A549 (cell line): ENCODE measurements at regions not wholly inside any gene's neighbourhood (a gene's known extent, or its start where the extent isn't known, plus 50 kb on each side); places are given as distances from the start of the nearest gene placed in this dataset.
A peak's percentile ranks its signal among the peaks of the same experiment; 100 is the strongest.

Experiments
- ATAC-seq, 2 experiments: fragments of 200-7000 bp in 1 of 2; fragments of >200 bp in 1 of 2; cut with Nextera tagmentation in 1 of 2; cut with Tn5 transposase in 1 of 2; 3 replicates each; pipeline versions ENCODE4 v1.8.0 to v1.9.1; 2018 to 2020; ENCODE audit warnings: mild to moderate bottlenecking in 1 of 2, moderate library complexity in 1 of 2
- CTCF ChIA-PET: fragments of 300-600 bp; sonication (Branson Sonifier 250); formaldehyde crosslinking; extraction: SDS; loops from one replicate; lab custom pipeline; 2021; ENCODE audit warnings: antibody characterized with exemption, inconsistent platforms; lab: Yijun Ruan, JAX
- POLR2A ChIA-PET: fragments of 350-600 bp; formaldehyde crosslinking; extraction: SDS; loops from one replicate; lab custom pipeline; 2021; ENCODE audit warnings: antibody characterized with exemption, inconsistent platforms; lab: Yijun Ruan, JAX
- DNase-seq, 2 experiments: peaks; one replicate each; pipeline versions ENCODE4 v3.0.0 to v3.0.0-alpha.2; 2011 to 2016; ENCODE audit warnings: low read depth in 1 of 2, low spot score in 1 of 2
- FAIRE-seq: peaks from 2 replicates; lab custom pipeline; 2011; peaks lifted over from hg19 to GRCh38; lab: Jason Lieb, UNC
- H3K27ac ChIP-seq, 2 experiments: fragments of >200 bp; sonication (Bioruptor Twin); formaldehyde crosslinking; 3 replicates each; pipeline ENCODE4 v1.5.1; 2016 to 2017
- H3K4me1 ChIP-seq: fragments of >200 bp; sonication (Bioruptor Twin); formaldehyde crosslinking; 3 replicates; pipeline ENCODE4 v1.6.1; 2016
- H3K4me2 ChIP-seq: fragments of >200 bp; sonication (Bioruptor Twin); formaldehyde crosslinking; 3 replicates; pipeline ENCODE4 v1.6.1; 2016
- H3K4me3 ChIP-seq: fragments of >200 bp; sonication (Bioruptor Twin); formaldehyde crosslinking; 3 replicates; pipeline ENCODE4 v1.5.1; 2016
- H3K9me3 ChIP-seq: fragments of >200 bp; sonication (Bioruptor Twin); formaldehyde crosslinking; 3 replicates; pipeline ENCODE4 v1.6.1; 2016
- CTCF ChIP-seq: fragments of >200 bp; sonication (Bioruptor Twin); formaldehyde crosslinking; IDR thresholded peaks from 3 replicates; pipeline ENCODE4 v1.5.1; 2016
- EP300 ChIP-seq, 2 experiments: fragments of >200 bp; sonication (Bioruptor Twin); formaldehyde crosslinking; IDR thresholded peaks; 2 replicates in 1 of 2; 3 replicates in 1 of 2; pipeline ENCODE4 v1.6.1; 2016 to 2017
- ESRRA ChIP-seq: fragments of 150-350 bp; IDR thresholded peaks from 2 replicates; pipeline ENCODE4 v1.6.1; 2014; ENCODE audit warnings: mild to moderate bottlenecking, low read length, borderline replicate concordance
- FOSL2 ChIP-seq, 2 experiments: fragments of 450-650 bp in 1 of 2; fragments of >200 bp in 1 of 2; sonication (Bioruptor Twin) in 1 of 2; formaldehyde crosslinking; IDR thresholded peaks; 2 replicates each; pipeline versions ENCODE4 v1.5.0 to v1.6.1; 2016 to 2020; ENCODE audit warnings: mild to moderate bottlenecking in 1 of 2, moderate library complexity in 1 of 2
- HMGXB4 ChIP-seq: fragments of 250-450 bp; sonication (Bioruptor Pico); IDR thresholded peaks from 2 replicates; pipeline ENCODE4 v1.5.0; 2021; ENCODE audit warnings: mild to moderate bottlenecking, moderate library complexity, borderline replicate concordance
- HOXA7 ChIP-seq: fragments of 250-450 bp; sonication (Bioruptor Pico); IDR thresholded peaks from 2 replicates; pipeline ENCODE4 v1.5.0; 2020; ENCODE audit warnings: mild to moderate bottlenecking, moderate library complexity
- HOXB5 ChIP-seq: fragments of 250-450 bp; sonication (Bioruptor Pico); IDR thresholded peaks from 2 replicates; pipeline ENCODE4 v1.5.0; 2020; ENCODE audit warnings: mild to moderate bottlenecking, moderate library complexity
- JUN ChIP-seq, 2 experiments: fragments of >200 bp; sonication (Bioruptor Twin); formaldehyde crosslinking; IDR thresholded peaks; 2 replicates in 1 of 2; 3 replicates in 1 of 2; pipeline ENCODE4 v1.6.1; 2016 to 2017
- JUNB ChIP-seq: fragments of >200 bp; sonication (Bioruptor Twin); formaldehyde crosslinking; IDR thresholded peaks from 2 replicates; pipeline ENCODE4 v1.6.1; 2016
- NR3C1 ChIP-seq: fragments of >200 bp; sonication (Bioruptor Twin); formaldehyde crosslinking; IDR thresholded peaks from 3 replicates; pipeline ENCODE4 v1.6.1; 2017
- PHF8 ChIP-seq: fragments of 200-600 bp; sonication (generic); IDR thresholded peaks from 2 replicates; pipeline ENCODE4 v1.6.1; 2016; ENCODE audit warnings: low read depth, mild to moderate bottlenecking, antibody characterized with exemption, moderate library complexity, borderline replicate concordance
- POLR2A ChIP-seq: IDR thresholded peaks from 2 replicates; pipeline ENCODE4 v1.6.1; 2012; ENCODE audit warnings: mild to moderate bottlenecking, low read length
- POLR2AphosphoS2 ChIP-seq: conservative IDR thresholded peaks from 2 replicates; pipeline ENCODE4 v1.6.1; 2012; ENCODE audit warnings: low read length, improper control_type of control experiment, inconsistent platforms
- RARB ChIP-seq: fragments of 250-450 bp; sonication (Bioruptor Pico); IDR thresholded peaks from 2 replicates; pipeline ENCODE4 v1.8.0; 2021; ENCODE audit warnings: mild to moderate bottlenecking, moderate library complexity
- ZFP36 ChIP-seq: fragments of 450-650 bp; IDR thresholded peaks from 2 replicates; pipeline ENCODE4 v1.6.1; 2014; ENCODE audit warnings: borderline replicate concordance; ENCODE audit not compliant: partially characterized antibody
- ZNF302 ChIP-seq: fragments of 250-450 bp; sonication (Bioruptor Pico); IDR thresholded peaks from 2 replicates; pipeline ENCODE4 v1.9.0; 2021; ENCODE audit warnings: inconsistent platforms, mild to moderate bottlenecking, moderate library complexity
- ZSCAN20 ChIP-seq: fragments of 250-450 bp; sonication (Bioruptor Pico); IDR thresholded peaks from 2 replicates; pipeline ENCODE4 v1.8.0; 2022; ENCODE audit warnings: mild to moderate bottlenecking, moderate library complexity
- WGBS: methylation state at CpG from one replicate; pipeline ENCODE4 v1.1.6; 2017; ENCODE audit errors: missing lambda C conversion rate; 5-methylcytosine and 5-hydroxymethylcytosine counted together
- TF ChIP-seq, protein P1 (sequence below): IDR thresholded peaks from 2 replicates; pipeline ENCODE4 v1.6.1; 2012
- TF ChIP-seq, protein P2 (sequence below): fragments of >200 bp; sonication (Bioruptor Twin); formaldehyde crosslinking; IDR thresholded peaks from 2 replicates; pipeline ENCODE4 v1.6.1; 2016

DNA sequence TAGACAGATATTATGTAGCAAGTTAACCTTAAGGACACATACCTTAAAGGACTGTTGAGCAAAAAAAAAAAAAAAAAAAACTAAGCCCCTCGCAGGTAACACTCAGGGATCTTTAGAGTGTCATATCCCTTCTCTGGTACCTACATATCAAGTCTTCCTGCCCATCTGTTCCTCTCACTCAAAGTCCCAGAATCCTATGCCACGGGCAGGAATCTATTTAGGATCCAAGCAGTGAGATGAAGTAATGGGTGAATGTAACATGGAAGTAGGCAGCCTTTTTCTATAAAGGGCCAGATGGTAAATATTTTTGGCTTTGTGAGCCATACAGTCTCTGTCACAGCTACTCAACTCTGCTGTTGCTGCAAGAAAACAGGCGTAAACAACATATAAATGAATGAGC, 496.7 kb downstream of the STK39 start:
- TF ChIP-seq, protein P1, sequence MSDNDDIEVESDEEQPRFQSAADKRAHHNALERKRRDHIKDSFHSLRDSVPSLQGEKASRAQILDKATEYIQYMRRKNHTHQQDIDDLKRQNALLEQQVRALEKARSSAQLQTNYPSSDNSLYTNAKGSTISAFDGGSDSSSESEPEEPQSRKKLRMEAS, result no peak
- no peak for TF ChIP-seq CTCF
- TF ChIP-seq POLR2A, result no peak
- no peak for TF ChIP-seq EP300 (IDR thresholded peaks at IDR 0.05)
- TF ChIP-seq ZNF302 (CRISPR knock-in tag), result no peak
- TF ChIP-seq ZSCAN20 (CRISPR knock-in tag), result no peak
- TF ChIP-seq HOXB5 (CRISPR knock-in tag), result no peak
- no peak for TF ChIP-seq PHF8
- no peak for TF ChIP-seq JUN (IDR thresholded peaks at IDR 0.05)
- TF ChIP-seq ESRRA, result no peak
- TF ChIP-seq HOXA7 (CRISPR knock-in tag), result no peak
- TF ChIP-seq, all 56 proteins: peak for 0
- DNase-seq (no peak), FAIRE-seq (no peak), ATAC-seq (no peak)
- 39% methylated on average over 3 of the region's 3 CpGs for WGBS
- Histone ChIP-seq H3K9me3 (no peaks in the 10 kb centered on the region), H3K4me3 (no peak overlapping the region), H3K4me1 (no peaks in the 10 kb centered on the region), H3K4me2 (no peak overlapping the region), H3K27ac (no peak overlapping the region)
- ChIA-PET POLR2A (no interaction called here), CTCF (no interaction called here)

GRCh38 chr2:167749660-167750059, 497.7 kb downstream of the STK39 start:
- Histone ChIP-seq H3K9me3 (no peaks in the 10 kb centered on the region), H3K4me2 (peak overlapping the region; percentile 37; the same call in 2 of the 3 replicates), H3K27ac (no peak overlapping the region), H3K4me1 (no peaks in the 10 kb centered on the region), H3K4me3 (no peak overlapping the region)
- peak; percentile 13 for FAIRE-seq
- ATAC-seq, result no peak
- no peak for TF ChIP-seq RARB
- TF ChIP-seq HMGXB4, result no peak
- no peak for TF ChIP-seq ZNF302 (CRISPR knock-in tag)
- ChIA-PET POLR2A (no interaction called here), CTCF (no interaction called here)
- WGBS, result 18% methylated on average over 1 of the region's 1 CpG
- no peak for DNase-seq

DNA sequence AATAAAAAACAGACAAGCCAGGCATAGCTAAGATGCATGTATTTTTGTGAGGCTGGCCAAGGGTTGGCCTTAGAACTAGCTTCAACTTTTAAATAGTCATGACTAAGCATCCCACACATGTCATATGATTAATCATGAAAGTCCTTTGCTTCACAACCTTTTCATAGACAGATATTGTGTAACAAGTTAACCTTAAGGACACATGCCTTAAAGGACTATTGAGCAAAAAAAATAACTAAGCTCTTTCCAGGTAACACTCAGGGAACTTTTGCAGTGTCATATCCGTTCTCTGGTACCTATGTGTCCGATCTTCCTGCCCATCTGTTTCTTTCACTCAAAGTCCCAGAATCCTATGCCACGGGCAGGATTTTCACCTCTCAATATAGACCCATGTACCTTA, 498.4 kb downstream of the STK39 start:
- ATAC-seq (no peak; a peak in 1 of 6 replicates), FAIRE-seq (no peak), DNase-seq (no peak)
- CTCF ChIA-PET, result no interaction called here
- POLR2A ChIA-PET, result no interaction called here
- H3K9me3 ChIP-seq, result no peaks in the 10 kb centered on the region
- H3K4me3 ChIP-seq, result no peak overlapping the region
- TF ChIP-seq FOSL2 (IDR thresholded peaks at IDR 0.05) (no peak), FOSL2 (CRISPR knock-in tag; IDR thresholded peaks at IDR 0.05) (0 out of 2 replicates have a peak, but pooled peaks have one; percentile 4), POLR2AphosphoS2 (no peak)
- H3K4me2 ChIP-seq, result no peak overlapping the region
- no peak overlapping the region for H3K27ac ChIP-seq
- H3K4me1 ChIP-seq, result no peaks in the 10 kb centered on the region
- 44% methylated on average over 3 of the region's 3 CpGs for WGBS

DNA sequence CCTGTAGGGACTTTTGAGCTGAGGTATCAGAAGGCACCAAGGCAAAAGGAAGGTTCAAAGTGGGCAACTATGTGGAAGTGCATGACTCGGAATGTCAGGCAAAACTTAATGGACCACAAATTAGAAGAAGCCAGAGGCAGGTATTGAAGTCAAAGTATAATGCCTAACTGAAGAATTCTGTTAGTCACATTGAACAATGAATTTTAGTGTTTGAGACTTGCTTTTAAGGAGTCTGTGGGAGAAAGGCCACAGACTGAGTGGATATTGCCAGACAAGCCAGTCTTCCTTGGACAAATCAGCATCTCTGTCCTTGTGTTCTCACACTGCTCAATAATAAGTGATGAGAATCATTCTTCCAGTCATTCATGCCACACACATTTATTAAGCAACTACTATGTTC, 498.9 kb downstream of the STK39 start:
- no peak for ATAC-seq
- WGBS, result 79% methylated on average over 1 of the region's 1 CpG
- Histone ChIP-seq H3K9me3 (no peaks in the 10 kb centered on the region), H3K27ac (no peak overlapping the region), H3K4me1 (no peaks in the 10 kb centered on the region), H3K4me3 (no peak overlapping the region), H3K4me2 (no peak overlapping the region)
- ChIA-PET CTCF (interaction anchor here (1.1 kb wide), 1 partner anchor 13 kb away, joined by 3 read pairs; no protein-coding TSS in a partner anchor), POLR2A (no interaction called here)
- DNase-seq, result no peak
- FAIRE-seq, result no peak
- TF ChIP-seq ZNF302 (CRISPR knock-in tag), result no peak
- TF ChIP-seq CTCF, result no peak
- TF ChIP-seq ZFP36, result no peak
- TF ChIP-seq, protein P2, sequence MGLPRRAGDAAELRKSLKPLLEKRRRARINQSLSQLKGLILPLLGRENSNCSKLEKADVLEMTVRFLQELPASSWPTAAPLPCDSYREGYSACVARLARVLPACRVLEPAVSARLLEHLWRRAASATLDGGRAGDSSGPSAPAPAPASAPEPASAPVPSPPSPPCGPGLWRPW, result no peak
- TF ChIP-seq, protein P1, result no peak
- no peak for TF ChIP-seq JUNB
- TF ChIP-seq NR3C1, result no peak
